ENCODE measurements at regions not wholly inside any gene's neighbourhood (a gene's known extent, or its start where the extent isn't known, plus 50 kb on each side); places are given as distances from the start of the nearest gene placed in this dataset.

- Histone ChIP-seq H4K8ac (ENCODE audit: low read depth, low read length) (no peak overlapping the region), H2AK5ac (ENCODE audit: low read depth, low read length) (no peak overlapping the region)
Measured at GRCh38 chr4:102451266-102451665, 49.9 kb upstream of the NFKB1 start.

More at GRCh38 chr4:102451266-102451665, 49.9 kb upstream of the NFKB1 start:
- no peak overlapping the region for H4K91ac ChIP-seq (ENCODE audit: low read depth, low read length, poor library complexity)
- no peak overlapping the region for H3K14ac ChIP-seq (ENCODE audit: low read length)
- no peak overlapping the region for H3K9ac ChIP-seq (ENCODE audit: low read depth, low read length, poor library complexity)
- DNase-seq (ENCODE audit: low spot score): no peak
- H3K4me2 ChIP-seq (ENCODE audit: insufficient read depth, low read length, poor library complexity, severe bottlenecking): no peak overlapping the region
- H3K9me3 ChIP-seq (replicated peaks in 1 of 2; ENCODE audit: control insufficient read depth in 2 of 2, insufficient read depth in 1 of 2, low read depth in 1 of 2, low read length in 2 of 2): no peaks in the 10 kb centered on the region
- H3K4me1 ChIP-seq (ENCODE audit: control insufficient read depth in 2 of 2, insufficient read depth in 1 of 2, low read depth in 1 of 2, low read length in 2 of 2): peaks cover 0 to 2% of the 10 kb centered on the region in 2 donors
- no peak overlapping the region for H3K4ac ChIP-seq (ENCODE audit: low read length)
- H3K27me3 ChIP-seq (ENCODE audit: control insufficient read depth in 3 of 3, insufficient read depth in 3 of 3, low read depth in 1 of 3, low read length in 3 of 3): no peaks in the 10 kb centered on the region
- no peak overlapping the region for H3K23ac ChIP-seq (ENCODE audit: low read depth, low read length, poor library complexity)
- H3K4me3 ChIP-seq (ENCODE audit: low read length in 2 of 2): no peak overlapping the region
- no peaks in the 10 kb centered on the region for H3K79me1 ChIP-seq (ENCODE audit: low read depth, low read length)
- no peak overlapping the region for H2BK15ac ChIP-seq (ENCODE audit: low read length)
- no peak overlapping the region for H2BK12ac ChIP-seq (ENCODE audit: low read length)
- H3K27ac ChIP-seq (replicated peaks; ENCODE audit: low read length): no peak overlapping the region
- no peak overlapping the region for H2BK120ac ChIP-seq (ENCODE audit: low read depth, low read length)
- H3K36me3 ChIP-seq (replicated peaks in 1 of 2; ENCODE audit: control insufficient read depth in 2 of 2, insufficient read depth in 2 of 2, low read length in 2 of 2): peaks cover 0 to 1% of the 10 kb centered on the region in 2 donors
- no peak overlapping the region for H3K18ac ChIP-seq (ENCODE audit: low read length)
- H2AFZ ChIP-seq (ENCODE audit: low read length): no peak overlapping the region
- no peak overlapping the region for H2BK5ac ChIP-seq (ENCODE audit: low read length)
- WGBS, 2 donors (ENCODE audit: extremely low coverage in 2 of 2, insufficient read length in 2 of 2, insufficient replicate concordance in 1 of 2): no CpG with 5 or more reads among the region's 4 CpGs

All from neuronal stem cell (in vitro differentiated cells).